HepG2 (cell line): ENCODE measurements at regions not wholly inside any gene's neighbourhood (a gene's known extent, or its start where the extent isn't known, plus 50 kb on each side); places are given as distances from the start of the nearest gene placed in this dataset.

ENCODE experiments used
- ATAC-seq: fragments of 200-7000 bp; cut with Tn5 transposase; 3 replicates; pipeline ENCODE4 v1.9.1; 2020; ENCODE audit warnings: mild to moderate bottlenecking, moderate library complexity
- BruUV-seq: library from RNA; stranded (reverse); fragments of 400-500 nt; replicated peaks from 2 replicates; lab custom pipeline; 2021; lab: Mats Ljungman, UMichigan
- CTCF ChIA-PET: fragments of 300-600 bp; formaldehyde crosslinking; extraction: SDS; loops from one replicate; lab custom pipeline; 2021; ENCODE audit warnings: low total read pairs, inconsistent platforms, low intra/inter-chr PET ratio; lab: Yijun Ruan, JAX
- POLR2A ChIA-PET: fragments of 350-600 bp; sonication (Branson Sonifier 250); formaldehyde crosslinking; loops from one replicate; lab custom pipeline; 2020; ENCODE audit warnings: antibody characterized with exemption, inconsistent platforms; lab: Yijun Ruan, JAX
- DNase-seq: peaks from one replicate; pipeline ENCODE4 v3.0.0-alpha.2; 2015; ENCODE audit warnings: low spot score
- FAIRE-seq: peaks from 3 replicates; lab custom pipeline; 2011; peaks lifted over from hg19 to GRCh38; lab: Jason Lieb, UNC
- H2AFZ ChIP-seq: one replicate; pipeline ENCODE4 v1.6.1; 2011; ENCODE audit warnings: low read length, inconsistent platforms
- H3K27ac ChIP-seq: fragments of 300-600 bp; 3 replicates; pipeline ENCODE4 v1.8.0; 2011; ENCODE audit warnings: mixed run types, mild to moderate bottlenecking, mixed read lengths, low read length, inconsistent platforms; ENCODE audit not compliant: insufficient read depth; ENCODE audit errors: extremely low read length
- H3K27me3 ChIP-seq, 2 experiments: fragments of 200-600 bp in 1 of 2; 2 replicates in 1 of 2; 3 replicates in 1 of 2; pipeline versions ENCODE4 v1.6.0 to v1.8.0; 2011; ENCODE audit warnings: low read length in 2 of 2, mild to moderate bottlenecking in 2 of 2, moderate library complexity in 2 of 2, inconsistent platforms in 1 of 2; ENCODE audit not compliant: insufficient read depth in 2 of 2, control insufficient read depth in 1 of 2
- H3K36me3 ChIP-seq, 2 experiments: fragments of 200-600 bp in 1 of 2; replicated peaks in 1 of 2; 2 replicates in 1 of 2; 3 replicates in 1 of 2; pipeline versions ENCODE4 v1.5.1 to v1.8.0; 2011; ENCODE audit warnings: low read length in 2 of 2, inconsistent platforms in 1 of 2; ENCODE audit not compliant: insufficient read depth in 2 of 2, control insufficient read depth in 1 of 2
- H3K4me1 ChIP-seq: 2 replicates; pipeline ENCODE4 v1.5.1; 2012; ENCODE audit warnings: low read length, inconsistent platforms; ENCODE audit not compliant: insufficient read depth
- H3K4me2 ChIP-seq: 2 replicates; pipeline ENCODE4 v1.6.0; 2011; ENCODE audit warnings: low read depth, low read length, inconsistent platforms
- H3K4me3 ChIP-seq, 3 experiments: fragments of 200-600 bp in 1 of 3; sonication (generic), shearing (Covaris generic) in 1 of 3; replicated peaks in 1 of 3; 2 replicates each; pipeline ENCODE4 v1.5.1; 2011 to 2016; ENCODE audit warnings: low read length in 3 of 3, inconsistent platforms in 2 of 3, low read depth in 2 of 3, mild to moderate bottlenecking in 2 of 3, control low read depth in 1 of 3, mixed read lengths in 1 of 3; ENCODE audit not compliant: insufficient read depth in 1 of 3
- H3K79me2 ChIP-seq: one replicate; pipeline ENCODE4 v1.6.1; 2011; ENCODE audit warnings: low read length, inconsistent platforms; ENCODE audit not compliant: insufficient read depth
- H3K9ac ChIP-seq: 2 replicates; pipeline ENCODE4 v1.6.0; 2011; ENCODE audit warnings: mild to moderate bottlenecking, low read depth, low read length, inconsistent platforms; ENCODE audit not compliant: insufficient read depth
- H3K9me3 ChIP-seq: 2 replicates; pipeline ENCODE4 v1.5.1; 2012; ENCODE audit warnings: mild to moderate bottlenecking, low read length
- H4K20me1 ChIP-seq: 2 replicates; pipeline ENCODE4 v1.6.0; 2011; ENCODE audit warnings: inconsistent platforms, mild to moderate bottlenecking, low read length, moderate library complexity; ENCODE audit not compliant: insufficient read depth
- AKAP8 ChIP-seq: sonication (generic); formaldehyde crosslinking; IDR thresholded peaks from 2 replicates; pipeline ENCODE4 v1.5.1; 2020; ENCODE audit warnings: mild to moderate bottlenecking, missing genetic modification reagents
- ARNT ChIP-seq: fragments of 450-650 bp; IDR thresholded peaks from 2 replicates; pipeline ENCODE4 v1.6.1; 2017
- ATF3 ChIP-seq: sonication (generic); formaldehyde crosslinking; IDR thresholded peaks from 2 replicates; pipeline ENCODE4 v1.4.0; 2020; ENCODE audit warnings: missing genetic modification reagents
- BCLAF1 ChIP-seq: fragments of 450-650 bp; IDR thresholded peaks from 2 replicates; pipeline ENCODE4 v1.6.1; 2017; ENCODE audit warnings: mild to moderate bottlenecking
- BRCA1 ChIP-seq: sonication (generic); formaldehyde crosslinking; IDR thresholded peaks from 2 replicates; pipeline ENCODE4 v1.4.0; 2020; ENCODE audit warnings: missing genetic modification reagents
- CBX5 ChIP-seq: sonication (generic); formaldehyde crosslinking; IDR thresholded peaks from 2 replicates; pipeline ENCODE4 v1.4.0; 2020; ENCODE audit warnings: missing genetic modification reagents, borderline replicate concordance
- HDAC6 ChIP-seq: fragments of 200-600 bp; sonication (generic); IDR thresholded peaks from 2 replicates; pipeline ENCODE4 v1.7.0; 2017; ENCODE audit warnings: mild to moderate bottlenecking, antibody characterized with exemption, low read length, low read depth
- HNF4A ChIP-seq: sonication (generic); formaldehyde crosslinking; IDR thresholded peaks from 2 replicates; pipeline ENCODE4 v1.4.0; 2020; ENCODE audit warnings: missing genetic modification reagents
- IRF2 ChIP-seq: IDR thresholded peaks from 2 replicates; pipeline ENCODE4 v1.6.1; 2018; ENCODE audit warnings: missing genetic modification reagents, missing compliant biosample characterization
- NR2F2 ChIP-seq: IDR thresholded peaks from 2 replicates; pipeline ENCODE4 v1.6.1; 2012; ENCODE audit warnings: low read depth, inconsistent platforms, borderline replicate concordance
- PCBP1 ChIP-seq: fragments of 200-400 bp; formaldehyde crosslinking; IDR thresholded peaks from 2 replicates; pipeline ENCODE4 v1.6.1; 2017; ENCODE audit warnings: mild to moderate bottlenecking, low read depth, low read length, borderline replicate concordance
- TOE1 ChIP-seq: sonication (generic); formaldehyde crosslinking; IDR thresholded peaks from 2 replicates; pipeline ENCODE4 v1.4.0; 2020; ENCODE audit warnings: mild to moderate bottlenecking, missing genetic modification reagents
- USF2 ChIP-seq, 2 experiments: sonication (generic) in 1 of 2; formaldehyde crosslinking in 1 of 2; IDR thresholded peaks; 2 replicates each; pipeline versions ENCODE4 v1.5.1 to v1.6.1; 2011 to 2020; ENCODE audit warnings: borderline replicate concordance in 1 of 2, low read depth in 1 of 2, low read length in 1 of 2, mild to moderate bottlenecking in 1 of 2, missing genetic modification reagents in 1 of 2, moderate library complexity in 1 of 2
- ZFP90 ChIP-seq: sonication (generic); formaldehyde crosslinking; IDR thresholded peaks from 2 replicates; pipeline ENCODE4 v1.8.0; 2022; ENCODE audit warnings: missing genetic modification reagents, mild to moderate bottlenecking, inconsistent platforms, borderline replicate concordance
- ZFY ChIP-seq: sonication (generic); formaldehyde crosslinking; IDR thresholded peaks from 2 replicates; pipeline ENCODE4 v1.4.0; 2020; ENCODE audit warnings: missing genetic modification reagents
- ZNF354B ChIP-seq: sonication (generic); formaldehyde crosslinking; IDR thresholded peaks from 2 replicates; pipeline ENCODE4 v1.8.0; 2022; ENCODE audit warnings: mild to moderate bottlenecking, missing genetic modification reagents
- ZNF468 ChIP-seq: sonication (generic); formaldehyde crosslinking; IDR thresholded peaks from 2 replicates; pipeline ENCODE4 v1.8.0; 2022; ENCODE audit warnings: mild to moderate bottlenecking, moderate library complexity, missing genetic modification reagents
- ZNF580 ChIP-seq: IDR thresholded peaks from 2 replicates; pipeline ENCODE4 v1.6.1; 2016; ENCODE audit warnings: low read depth, borderline replicate concordance
- WGBS: methylation state at CpG from one replicate; pipeline ENCODE4 v1.1.6; 2017; ENCODE audit warnings: low lambda C conversion rate; 5-methylcytosine and 5-hydroxymethylcytosine counted together
- in situ Hi-C: cut with HindIII; loops from 2 replicates; pipeline ENCODE4 v1.10.0; 2017; ENCODE audit warnings: low pct_unique_long_range_greater_than_20kb; ENCODE audit not compliant: extremely low pct_ligation_motif_present
- intact Hi-C: fragments of 100-400 bp; cut with micrococcal nuclease; formaldehyde crosslinking; loops from one replicate; pipeline ENCODE4 v1.10.0; 2022; ENCODE audit not compliant: unreplicated experiment

GRCh38 chr5:136768457-136768856, 403.1 kb upstream of the TRPC7 start (continued):
- no peak for TF ChIP-seq USF2 (IDR thresholded peaks at IDR 0.05; ENCODE audit: low read depth, low read length)
- no peak for TF ChIP-seq USF2 (CRISPR knock-in tag; IDR thresholded peaks at IDR 0.05; ENCODE audit: borderline replicate concordance)

GRCh38 chr5:136766456-136766855, 401.1 kb upstream of the TRPC7 start:
- H2AFZ ChIP-seq, result no peak overlapping the region
- WGBS, result 14% methylated on average over 1 of the region's 3 CpGs
- no peak for FAIRE-seq

More at GRCh38 chr5:136766456-136766855, 401.1 kb upstream of the TRPC7 start:
- POLR2A ChIA-PET, result no interaction called here
- Histone ChIP-seq H3K27ac (no peak overlapping the region), H3K9ac (no peak overlapping the region), H3K4me1 (no peaks in the 10 kb centered on the region), H3K79me2 (no peaks in the 10 kb centered on the region), H3K27me3 (peaks cover 0 to 1% of the 10 kb centered on the region in 2 experiments; a peak in 2 of 5 replicates), H3K4me2 (no peak overlapping the region), H3K9me3 (no peaks in the 10 kb centered on the region), H4K20me1 (no peaks in the 10 kb centered on the region), H3K4me3 (no peak overlapping the region), H3K36me3 (no peaks in the 10 kb centered on the region)
- CTCF ChIA-PET, result no interaction called here
- BruUV-seq, result no TSS peak
- ATAC-seq (no peak), DNase-seq (no peak)
- in situ Hi-C loops (loop anchor here (25.0 kb wide), 1 partner anchor 404 kb away; the partner anchor contains the start of gene TRPC7), intact Hi-C loops (no loop called here)
- TF ChIP-seq ZFY (CRISPR knock-in tag) (no peak), ZNF468 (CRISPR knock-in tag) (no peak), HNF4A (CRISPR knock-in tag) (no peak), IRF2 (CRISPR knock-in tag) (no peak), TOE1 (CRISPR knock-in tag) (no peak), BCLAF1 (no peak), ZNF580 (no peak), ZFP90 (CRISPR knock-in tag) (no peak), ZNF354B (CRISPR knock-in tag) (no peak), NR2F2 (no peak), CBX5 (CRISPR knock-in tag) (no peak), ATF3 (CRISPR knock-in tag) (no peak), HDAC6 (no peak), PCBP1 (no peak), BRCA1 (CRISPR knock-in tag) (no peak), AKAP8 (CRISPR knock-in tag) (no peak), ARNT (no peak)
